Endothelial cell of umbilical vein (primary cell): ENCODE measurements at regions not wholly inside any gene's neighbourhood (a gene's known extent, or its start where the extent isn't known, plus 50 kb on each side); places are given as distances from the start of the nearest gene placed in this dataset.

Experiments used
- BruUV-seq: library from RNA; stranded (reverse); fragments of 400-500 nt; replicated peaks from 2 replicates; lab custom pipeline; 2021; lab: Mats Ljungman, UMichigan
- CTCF ChIA-PET: fragments of 300-600, 350-600 bp; sonication (Branson Sonifier 250); formaldehyde crosslinking; loops from one replicate; lab custom pipeline; 2021; ENCODE audit warnings: antibody characterized with exemption, inconsistent platforms; lab: Charles Lee
- POLR2A ChIA-PET: fragments of 300-600, 350-600 bp; sonication (Branson Sonifier 250); formaldehyde crosslinking; loops from one replicate; lab custom pipeline; 2021; ENCODE audit warnings: antibody characterized with exemption, inconsistent platforms; lab: Charles Lee
- DNase-seq: peaks from one replicate; pipeline ENCODE4 v3.0.0-alpha.2; 2011; ENCODE audit warnings: low read depth, low spot score
- FAIRE-seq: peaks from 2 replicates; lab custom pipeline; 2011; peaks lifted over from hg19 to GRCh38; lab: Jason Lieb, UNC
- H2AFZ ChIP-seq: 2 replicates; pipeline ENCODE4 v1.6.0; 2012; ENCODE audit warnings: low read depth, low read length, control low read depth, inconsistent platforms
- H3K27ac ChIP-seq: 2 replicates; pipeline ENCODE4 v1.5.1; 2011; ENCODE audit warnings: low read depth, mild to moderate bottlenecking, control low read depth, low read length, moderate library complexity; ENCODE audit not compliant: insufficient read depth
- H3K27me3 ChIP-seq, 2 experiments: 2 replicates each; pipeline versions ENCODE4 v1.6.0 to v1.6.1; 2011; ENCODE audit warnings: low read length in 2 of 2, mixed read lengths in 1 of 2; ENCODE audit not compliant: control insufficient read depth in 2 of 2, insufficient read depth in 2 of 2
- H3K36me3 ChIP-seq, 2 experiments: 2 replicates in 1 of 2; 3 replicates in 1 of 2; pipeline ENCODE4 v1.5.1; 2011; ENCODE audit warnings: low read length in 2 of 2, mild to moderate bottlenecking in 1 of 2, moderate library complexity in 1 of 2; ENCODE audit not compliant: control insufficient read depth in 2 of 2, insufficient read depth in 2 of 2; ENCODE audit errors: extremely low read depth in 1 of 2
- H3K4me1 ChIP-seq: 3 replicates; pipeline ENCODE4 v1.5.1; 2011; ENCODE audit warnings: mild to moderate bottlenecking, low read length; ENCODE audit not compliant: control insufficient read depth, insufficient read depth; ENCODE audit errors: extremely low read depth
- H3K4me2 ChIP-seq: 2 replicates; pipeline ENCODE4 v1.6.1; 2011; ENCODE audit warnings: low read length, control low read depth, mixed read lengths; ENCODE audit not compliant: insufficient read depth
- H3K4me3 ChIP-seq, 3 experiments: fragments of 200-600 bp in 1 of 3; sonication (generic), shearing (Covaris generic) in 1 of 3; replicated peaks in 1 of 3; 2 replicates each; pipeline ENCODE4 v1.5.1; 2011 to 2016; ENCODE audit warnings: control low read depth in 3 of 3, low read length in 3 of 3, mild to moderate bottlenecking in 2 of 3, inconsistent platforms in 1 of 3, low read depth in 1 of 3, moderate library complexity in 1 of 3; ENCODE audit not compliant: insufficient read depth in 1 of 3
- H3K79me2 ChIP-seq: 2 replicates; pipeline ENCODE4 v1.6.0; 2012; ENCODE audit warnings: low read length, inconsistent platforms; ENCODE audit not compliant: control insufficient read depth, insufficient read depth
- H3K9ac ChIP-seq: replicated peaks from 2 replicates; pipeline ENCODE3; 2011; ENCODE audit warnings: low read length, control low read depth; ENCODE audit not compliant: insufficient read depth; ENCODE audit errors: extremely low read depth
- H3K9me1 ChIP-seq: replicated peaks from 3 replicates; pipeline ENCODE4 v1.6.0; 2011; ENCODE audit warnings: mild to moderate bottlenecking, low read length; ENCODE audit not compliant: control insufficient read depth, insufficient read depth; ENCODE audit errors: extremely low read depth
- H3K9me3 ChIP-seq: replicated peaks from 2 replicates; pipeline ENCODE4 v1.5.1; 2012; ENCODE audit warnings: low read length, inconsistent platforms; ENCODE audit not compliant: control insufficient read depth, insufficient read depth
- H4K20me1 ChIP-seq: replicated peaks from 2 replicates; pipeline ENCODE3; 2011; ENCODE audit warnings: mild to moderate bottlenecking, low read length; ENCODE audit not compliant: control insufficient read depth, insufficient read depth; ENCODE audit errors: extremely low read depth
- EZH2 ChIP-seq: IDR thresholded peaks from 2 replicates; pipeline ENCODE4 v1.6.1; 2012; ENCODE audit warnings: borderline replicate concordance, low read depth, mild to moderate bottlenecking, moderate library complexity, low read length, inconsistent platforms; ENCODE audit not compliant: severe bottlenecking
- FOS ChIP-seq: IDR thresholded peaks from 2 replicates; pipeline ENCODE4 v1.6.1; 2011; ENCODE audit warnings: mild to moderate bottlenecking, low read length, moderate library complexity, borderline replicate concordance; ENCODE audit not compliant: insufficient read depth
- GATA2 ChIP-seq: IDR thresholded peaks from 2 replicates; pipeline ENCODE4 v1.7.0; 2011; ENCODE audit warnings: low read depth, mild to moderate bottlenecking, moderate library complexity, mixed read lengths, low read length; ENCODE audit not compliant: insufficient read length, insufficient read depth
- JUN ChIP-seq: IDR thresholded peaks from 2 replicates; pipeline ENCODE4 v1.6.1; 2011; ENCODE audit warnings: borderline replicate concordance, low read depth; ENCODE audit not compliant: insufficient read length, insufficient read depth
- MYC ChIP-seq: IDR thresholded peaks from one replicate; pipeline ENCODE4 v1.6.1; 2011; ENCODE audit warnings: mild to moderate bottlenecking, low read depth, low read length
- POLR2A ChIP-seq: IDR thresholded peaks from 2 replicates; pipeline ENCODE4 v1.6.1; 2012; ENCODE audit warnings: low read depth, mild to moderate bottlenecking, control low read depth, low read length
- POLR2AphosphoS5 ChIP-seq: IDR thresholded peaks from 2 replicates; pipeline ENCODE4 v1.6.1; 2012; ENCODE audit warnings: low read depth, mild to moderate bottlenecking, control low read depth, low read length, moderate library complexity; ENCODE audit not compliant: insufficient read depth
- dilution Hi-C: fragments of 300-500 bp; cut with MboI; formaldehyde crosslinking; loops from one replicate; pipeline ENCODE4 v1.15.0; 2019; ENCODE audit warnings: low sequenced_read_pairs; ENCODE audit not compliant: extremely low pct_ligation_motif_present
- intact Hi-C: fragments of 100-400 bp; cut with micrococcal nuclease; formaldehyde crosslinking; loops from one replicate; pipeline ENCODE4 v1.10.0; 2022
- TF ChIP-seq, protein P1 (sequence below), 2 donors: IDR thresholded peaks; 1 replicate in 1 of 2; 2 replicates in 1 of 2; pipeline ENCODE4 v1.5.1; 2011; ENCODE audit warnings: low read length in 2 of 2, mild to moderate bottlenecking in 2 of 2, moderate library complexity in 2 of 2, control low read depth in 1 of 2, inconsistent platforms in 1 of 2, low read depth in 1 of 2; ENCODE audit not compliant: insufficient read depth in 1 of 2; ENCODE audit errors: extremely low read depth in 1 of 2
- TF ChIP-seq, protein P2 (sequence below): IDR thresholded peaks from 2 replicates; pipeline ENCODE4 v1.6.1; 2011; ENCODE audit not compliant: insufficient read depth, insufficient read length

DNA sequence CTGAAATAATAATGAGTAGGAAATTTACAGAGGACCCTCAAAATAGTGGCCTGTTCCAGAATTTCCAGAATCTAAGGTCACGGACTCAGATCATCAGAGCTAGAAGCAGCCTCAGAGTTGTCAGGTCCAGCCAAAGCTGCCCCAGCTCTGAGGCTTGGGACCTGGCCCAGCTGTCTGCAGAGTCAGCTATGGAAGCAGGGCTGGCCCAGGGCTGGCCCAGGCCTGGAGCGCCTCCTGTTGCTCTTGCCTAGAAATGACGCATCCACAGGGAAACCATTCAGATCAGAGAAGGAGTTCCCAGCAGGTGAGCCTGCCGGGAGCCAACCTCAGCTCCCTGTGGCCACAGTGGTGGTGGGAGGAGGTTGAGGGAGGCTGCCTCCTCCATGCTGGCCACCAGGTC, 106.7 kb upstream of the ARL4C start:
- Histone ChIP-seq H3K79me2 (no peaks in the 10 kb centered on the region), H3K4me2 (no peak overlapping the region), H4K20me1 (no peaks in the 10 kb centered on the region), H3K9ac (no peak overlapping the region), H3K27ac (no peak overlapping the region), H3K36me3 (no peaks in the 10 kb centered on the region), H3K9me3 (no peaks in the 10 kb centered on the region), H3K4me3 (no peak overlapping the region), H2AFZ (no peak overlapping the region), H3K4me1 (no peaks in the 10 kb centered on the region), H3K27me3 (peaks cover 0 to 3% of the 10 kb centered on the region in 2 experiments), H3K9me1 (no peaks in the 10 kb centered on the region)
- FAIRE-seq = no peak
- no TSS peak for BruUV-seq
- intact Hi-C loops = no loop called here
- no peak for DNase-seq
- ChIA-PET CTCF (no interaction called here), POLR2A (no interaction called here)
- dilution Hi-C loops = no loop called here
- TF ChIP-seq FOS (no peak), EZH2 (no peak), POLR2AphosphoS5 (no peak), GATA2 (no peak), POLR2A (no peak), MYC (no peak), JUN (no peak)
- TF ChIP-seq, protein P1, sequence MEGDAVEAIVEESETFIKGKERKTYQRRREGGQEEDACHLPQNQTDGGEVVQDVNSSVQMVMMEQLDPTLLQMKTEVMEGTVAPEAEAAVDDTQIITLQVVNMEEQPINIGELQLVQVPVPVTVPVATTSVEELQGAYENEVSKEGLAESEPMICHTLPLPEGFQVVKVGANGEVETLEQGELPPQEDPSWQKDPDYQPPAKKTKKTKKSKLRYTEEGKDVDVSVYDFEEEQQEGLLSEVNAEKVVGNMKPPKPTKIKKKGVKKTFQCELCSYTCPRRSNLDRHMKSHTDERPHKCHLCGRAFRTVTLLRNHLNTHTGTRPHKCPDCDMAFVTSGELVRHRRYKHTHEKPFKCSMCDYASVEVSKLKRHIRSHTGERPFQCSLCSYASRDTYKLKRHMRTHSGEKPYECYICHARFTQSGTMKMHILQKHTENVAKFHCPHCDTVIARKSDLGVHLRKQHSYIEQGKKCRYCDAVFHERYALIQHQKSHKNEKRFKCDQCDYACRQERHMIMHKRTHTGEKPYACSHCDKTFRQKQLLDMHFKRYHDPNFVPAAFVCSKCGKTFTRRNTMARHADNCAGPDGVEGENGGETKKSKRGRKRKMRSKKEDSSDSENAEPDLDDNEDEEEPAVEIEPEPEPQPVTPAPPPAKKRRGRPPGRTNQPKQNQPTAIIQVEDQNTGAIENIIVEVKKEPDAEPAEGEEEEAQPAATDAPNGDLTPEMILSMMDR (IDR thresholded peaks at IDR 0.05; ENCODE audit: extremely low read depth in 1 of 2, insufficient read depth in 1 of 2, low read depth in 1 of 2, low read length in 2 of 2) = no peak
- TF ChIP-seq, protein P2, sequence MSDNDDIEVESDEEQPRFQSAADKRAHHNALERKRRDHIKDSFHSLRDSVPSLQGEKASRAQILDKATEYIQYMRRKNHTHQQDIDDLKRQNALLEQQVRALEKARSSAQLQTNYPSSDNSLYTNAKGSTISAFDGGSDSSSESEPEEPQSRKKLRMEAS = no peak
